ENCODE measurements at regions not wholly inside any gene's neighbourhood (a gene's known extent, or its start where the extent isn't known, plus 50 kb on each side); places are given as distances from the start of the nearest gene placed in this dataset.

- no peak for DNase-seq (ENCODE audit: extremely low read depth in 1 of 2, low read depth in 1 of 2)
Observed at GRCh38 chr5:34582371-34582770, 73.8 kb upstream of the RAI14 start.

- no peak for DNase-seq (ENCODE audit: extremely low read depth in 1 of 2, low read depth in 1 of 2)
Observed at GRCh38 chr5:34583167-34583566, 73.0 kb upstream of the RAI14 start.

GRCh38 chr5:34584165-34584564 is 72.0 kb upstream of the RAI14 start:
- no peak for DNase-seq (ENCODE audit: extremely low read depth in 1 of 2, low read depth in 1 of 2)

- DNase-seq (ENCODE audit: extremely low read depth in 1 of 2, low read depth in 1 of 2), result no peak
Observed at GRCh38 chr5:34585601-34586104, 70.5 kb upstream of the RAI14 start.

GRCh38 chr5:34586117-34586885 is 69.8 kb upstream of the RAI14 start:
- no peak for DNase-seq (ENCODE audit: extremely low read depth in 1 of 2, low read depth in 1 of 2)

- no peak for DNase-seq (ENCODE audit: extremely low read depth in 1 of 2, low read depth in 1 of 2)
Observed at GRCh38 chr5:34587355-34588241, 68.5 kb upstream of the RAI14 start.

- DNase-seq (ENCODE audit: extremely low read depth in 1 of 2, low read depth in 1 of 2), result no peak
Observed at GRCh38 chr5:34589832-34590231, 66.3 kb upstream of the RAI14 start.

- no peak for DNase-seq (ENCODE audit: extremely low read depth in 1 of 2, low read depth in 1 of 2)
Observed at GRCh38 chr5:34591723-34592122, 64.4 kb upstream of the RAI14 start.

GRCh38 chr5:34597034-34598027 is 58.8 kb upstream of the RAI14 start:
- no peak for DNase-seq (ENCODE audit: extremely low read depth in 1 of 2, low read depth in 1 of 2)

- no peak for DNase-seq (ENCODE audit: extremely low read depth in 1 of 2, low read depth in 1 of 2)
Observed at GRCh38 chr5:34598177-34598794, 57.8 kb upstream of the RAI14 start.

GRCh38 chr5:34599471-34600117 is 56.5 kb upstream of the RAI14 start:
- no peak for DNase-seq (ENCODE audit: extremely low read depth in 1 of 2, low read depth in 1 of 2)

- DNase-seq (ENCODE audit: extremely low read depth in 1 of 2, low read depth in 1 of 2), result no peak
Observed at GRCh38 chr5:34600118-34600493, 56.0 kb upstream of the RAI14 start.

- no peak for DNase-seq (ENCODE audit: extremely low read depth in 1 of 2, low read depth in 1 of 2)
Observed at GRCh38 chr5:34603378-34603777, 52.8 kb upstream of the RAI14 start.

- DNase-seq (ENCODE audit: extremely low read depth in 1 of 2, low read depth in 1 of 2), result no peak
Observed at GRCh38 chr5:34604119-34604675, 51.9 kb upstream of the RAI14 start.

GRCh38 chr5:34606101-34606500 is 50.0 kb upstream of the RAI14 start:
- no peak for DNase-seq (ENCODE audit: extremely low read depth in 1 of 2, low read depth in 1 of 2)
